NCI-H146 treated with DMSO at 0.1 percent for 48 hours (cell line): ENCODE measurements at regions not wholly inside any gene's neighbourhood (a gene's known extent, or its start where the extent isn't known, plus 50 kb on each side); places are given as distances from the start of the nearest gene placed in this dataset.
"Not testable (repeated sequence)": the region's sequence is repeated elsewhere in the genome, so short reads cannot be mapped to it uniquely, and the experiment has no call there.

Experiments
- DNase-seq: peaks from one replicate; lab custom pipeline; 2025; ENCODE audit not compliant: unreplicated experiment; lab: John Stamatoyannopoulos, UW

DNA sequence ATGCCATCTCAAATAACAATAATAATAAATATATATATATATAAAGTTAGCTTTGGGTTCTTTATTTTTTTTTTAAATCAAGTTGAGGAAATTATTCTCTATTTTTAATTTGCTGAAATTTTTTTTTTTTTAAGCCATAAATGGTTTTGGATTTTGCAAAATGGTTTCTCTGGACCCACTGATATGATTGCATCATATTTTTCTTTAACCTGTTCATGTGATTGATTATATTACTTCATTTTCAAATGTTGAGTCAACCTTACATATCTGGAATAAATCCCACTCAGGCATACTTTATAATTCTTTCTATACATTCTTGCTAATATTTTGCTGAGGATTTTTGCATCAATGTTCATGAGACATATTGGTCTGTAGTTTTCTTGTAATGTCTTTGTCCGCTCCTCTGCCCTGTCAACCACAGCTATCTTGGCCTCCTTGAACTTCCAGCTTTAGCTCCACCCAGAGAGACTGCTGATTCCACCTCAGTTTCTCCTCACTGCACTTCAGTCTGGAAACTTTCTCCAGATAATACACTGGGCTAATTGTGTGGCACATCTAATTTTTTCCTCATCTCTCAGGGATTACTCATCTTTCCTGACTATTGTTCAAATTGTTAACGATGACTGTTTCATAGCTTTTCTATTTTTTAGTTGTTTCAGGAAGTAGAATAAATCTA lies 160.9 kb upstream of the GIMD1 start:
- no peak for DNase-seq

- DNase-seq = no peak
These were observed 158.7 kb upstream of the GIMD1 start for GRCh38 chr4:106527316-106527715.

DNA sequence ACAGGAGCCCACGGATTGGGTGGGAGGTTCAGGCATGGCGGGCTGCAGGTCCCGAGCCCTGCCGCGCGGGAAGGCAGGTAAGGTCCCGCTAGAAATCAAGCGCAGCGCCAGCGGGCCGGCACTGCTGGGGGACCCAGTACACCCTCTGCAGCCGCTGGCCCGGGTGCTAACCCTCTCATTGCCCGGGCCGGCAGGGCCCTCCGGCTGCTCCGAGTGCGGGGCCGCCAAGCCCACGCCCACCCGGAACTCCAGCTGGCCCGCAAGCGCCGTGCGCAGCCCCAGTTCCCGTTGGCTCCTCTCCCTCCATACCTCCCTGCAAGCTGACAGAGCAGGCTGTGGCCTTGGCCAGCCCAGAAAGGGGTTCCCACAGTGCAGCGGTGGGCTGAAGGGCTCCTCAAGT lies 156.8 kb upstream of the GIMD1 start:
- not testable (repeated sequence) for DNase-seq

DNA sequence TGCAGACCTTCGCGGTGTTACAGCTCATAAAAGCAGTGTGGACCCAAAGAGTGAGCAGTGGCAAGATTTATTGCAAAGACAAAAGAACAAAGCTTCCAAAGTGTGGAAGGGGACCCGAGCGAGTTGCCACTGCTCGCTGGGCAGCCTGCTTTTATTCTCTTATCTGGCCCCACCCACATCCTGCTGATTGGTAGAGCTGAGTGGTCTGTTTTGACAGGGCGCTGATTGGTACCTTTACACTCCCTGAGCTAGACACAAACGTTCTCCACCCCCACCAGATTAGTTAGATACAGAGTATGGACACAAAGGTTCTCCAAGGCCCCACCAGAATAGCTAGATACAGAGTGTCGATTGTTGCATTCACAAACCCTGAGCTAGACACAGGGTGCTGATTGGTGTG lies 156.2 kb upstream of the GIMD1 start:
- not testable (repeated sequence) for DNase-seq

- no peak for DNase-seq
These were observed 154.3 kb upstream of the GIMD1 start for GRCh38 chr4:106522839-106523238.

DNA sequence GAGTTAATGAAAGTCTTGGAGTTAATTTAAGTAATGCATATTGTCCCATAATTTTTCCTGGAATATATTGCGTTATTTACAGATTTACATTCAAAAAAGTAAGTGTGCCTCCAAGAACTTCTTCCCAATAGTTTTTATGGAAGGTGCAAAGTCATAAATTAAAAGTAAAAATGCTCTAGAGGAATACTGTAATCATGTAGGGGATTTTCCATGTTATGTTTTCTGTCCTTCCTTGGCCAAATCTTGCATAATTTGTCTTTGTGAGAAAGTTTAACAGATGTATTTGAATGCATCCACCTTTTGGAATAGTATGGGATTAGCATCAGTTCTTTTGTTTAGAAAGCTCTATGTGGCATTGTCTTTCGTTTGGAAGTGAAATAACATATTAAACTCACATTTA lies 144.1 kb upstream of the GIMD1 start:
- DNase-seq = no peak

DNA sequence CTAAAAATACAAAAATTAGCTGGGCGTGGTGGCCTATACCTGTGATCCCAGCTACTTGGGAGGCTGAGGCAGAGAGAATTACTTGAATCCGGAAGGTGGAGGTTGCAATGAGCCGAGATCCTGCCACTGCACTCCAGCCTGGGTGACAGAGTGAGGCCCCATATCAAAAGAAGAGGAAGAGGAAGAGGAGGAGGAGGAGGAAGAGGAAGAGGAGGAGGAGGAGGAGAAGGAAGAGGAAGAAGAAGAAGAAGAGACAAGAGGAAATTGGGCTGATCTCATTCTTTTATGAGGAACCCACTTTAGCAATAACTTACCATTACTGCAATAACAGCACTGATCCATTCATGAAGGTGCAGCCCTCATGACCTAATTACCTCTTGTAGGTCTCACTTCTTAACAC lies 138.9 kb upstream of the GIMD1 start:
- DNase-seq = no peak

DNA sequence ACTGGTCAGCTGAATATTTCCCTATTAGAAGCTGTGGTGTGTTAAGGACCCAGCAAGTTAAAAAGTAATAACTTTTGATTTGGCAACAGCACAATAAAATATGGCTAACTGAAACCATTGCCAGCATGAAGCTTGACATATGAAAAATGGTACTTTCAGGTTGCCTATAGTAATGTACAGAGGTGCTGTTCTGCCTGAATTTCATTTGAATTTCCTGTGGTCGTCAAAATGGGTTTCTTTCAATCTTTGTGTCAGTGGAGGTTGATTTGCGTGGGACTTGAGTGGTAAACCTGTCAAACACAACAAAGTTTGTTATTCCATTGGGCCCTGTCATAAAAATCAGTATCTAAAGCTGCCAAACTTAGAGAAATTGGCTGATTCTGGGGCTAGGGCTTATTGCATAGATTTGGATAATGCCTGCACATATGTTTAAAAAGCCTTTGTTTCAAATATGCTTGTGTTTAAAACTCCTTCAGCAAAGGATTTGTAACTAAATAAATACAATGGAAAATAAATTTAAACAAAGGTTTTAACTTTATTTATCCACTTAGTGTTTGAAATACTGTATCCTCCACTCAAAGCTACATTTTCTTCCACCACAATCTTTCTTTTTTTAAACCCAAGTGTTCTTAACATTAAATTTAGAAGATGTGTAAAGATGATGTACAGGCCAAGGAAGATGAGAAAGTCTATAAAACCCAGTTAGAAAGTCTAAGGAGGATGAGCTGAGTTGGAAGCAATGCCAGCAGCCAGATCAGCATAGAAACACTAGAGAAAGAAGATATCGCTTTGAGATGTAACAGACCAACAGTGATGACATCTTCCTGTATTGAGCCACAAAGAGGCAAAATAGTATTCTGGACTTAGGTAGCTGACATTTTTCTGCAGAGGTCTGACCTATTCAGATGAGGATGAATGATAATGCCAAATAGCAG lies 134.8 kb upstream of the GIMD1 start:
- no peak for DNase-seq

GRCh38 chr4:106502106-106502699 lies 133.6 kb upstream of the GIMD1 start:
- no peak for DNase-seq

DNA sequence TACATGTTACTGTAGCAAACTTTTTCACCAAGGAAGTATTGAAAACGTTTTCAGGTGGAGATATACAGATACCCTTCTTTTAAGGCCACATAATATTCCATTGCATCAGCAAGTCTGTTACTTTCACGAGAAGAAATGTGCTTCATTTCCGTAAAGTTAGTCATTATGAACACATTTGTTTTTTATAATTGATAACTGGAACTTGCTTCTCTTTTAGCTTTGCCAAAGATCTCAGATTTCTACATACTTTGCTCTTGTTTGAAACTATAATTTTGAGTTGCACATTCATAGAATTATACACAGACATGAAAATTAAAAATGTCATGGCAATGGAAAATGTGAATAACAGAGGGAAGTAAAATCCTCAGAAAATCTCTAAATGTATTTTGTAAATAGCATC lies 128.7 kb upstream of the GIMD1 start:
- no peak for DNase-seq

DNA sequence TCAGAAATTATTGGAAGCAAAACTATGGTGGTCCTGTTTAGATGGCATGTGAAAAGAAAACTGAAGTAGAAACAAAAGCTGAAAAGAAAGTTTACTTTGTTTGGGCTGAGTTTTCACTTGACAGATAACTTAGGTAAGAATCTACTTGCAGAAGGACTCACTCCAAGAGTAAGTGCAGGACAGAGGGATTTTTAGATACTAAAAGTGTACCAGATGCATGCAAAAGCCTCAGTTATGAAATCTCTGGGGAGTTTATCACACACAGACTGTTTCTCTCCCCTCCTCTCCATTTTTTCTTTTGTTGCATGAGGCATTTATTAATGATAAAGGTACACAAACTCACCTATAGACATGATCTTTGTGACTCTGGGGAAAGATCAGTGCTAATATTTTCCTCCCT lies 127.5 kb upstream of the GIMD1 start:
- DNase-seq = no peak

GRCh38 chr4:106495476-106495875 lies 126.9 kb upstream of the GIMD1 start:
- no peak for DNase-seq

- no peak for DNase-seq
These were observed 125.5 kb upstream of the GIMD1 start for GRCh38 chr4:106494066-106494465.

GRCh38 chr4:106493086-106493485 lies 124.5 kb upstream of the GIMD1 start:
- DNase-seq = no peak

DNA sequence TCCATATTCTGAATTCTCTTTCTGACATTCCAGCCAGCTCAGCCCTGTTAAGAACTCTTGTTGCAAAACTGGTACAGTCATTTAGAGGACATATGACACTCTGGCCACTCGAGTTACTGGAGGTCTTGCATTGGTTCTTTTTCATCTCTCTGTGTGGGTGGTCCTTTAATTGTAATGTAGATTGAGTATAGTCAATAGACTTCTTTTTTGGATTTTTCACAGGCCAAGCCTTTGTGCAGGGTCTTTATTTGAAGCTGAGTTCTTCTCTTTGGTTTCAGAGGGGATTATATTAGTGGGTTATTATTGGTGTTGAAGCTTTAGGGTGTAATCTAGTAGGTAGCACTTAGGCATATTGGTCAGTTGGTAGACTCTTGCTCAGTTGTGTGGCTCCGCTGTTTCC lies 118.0 kb upstream of the GIMD1 start:
- no peak for DNase-seq

GRCh38 chr4:106481801-106482200 lies 113.2 kb upstream of the GIMD1 start:
- DNase-seq = no peak

- peak; percentile 9 for DNase-seq
These were observed 109.6 kb upstream of the GIMD1 start for GRCh38 chr4:106478152-106478551.

DNA sequence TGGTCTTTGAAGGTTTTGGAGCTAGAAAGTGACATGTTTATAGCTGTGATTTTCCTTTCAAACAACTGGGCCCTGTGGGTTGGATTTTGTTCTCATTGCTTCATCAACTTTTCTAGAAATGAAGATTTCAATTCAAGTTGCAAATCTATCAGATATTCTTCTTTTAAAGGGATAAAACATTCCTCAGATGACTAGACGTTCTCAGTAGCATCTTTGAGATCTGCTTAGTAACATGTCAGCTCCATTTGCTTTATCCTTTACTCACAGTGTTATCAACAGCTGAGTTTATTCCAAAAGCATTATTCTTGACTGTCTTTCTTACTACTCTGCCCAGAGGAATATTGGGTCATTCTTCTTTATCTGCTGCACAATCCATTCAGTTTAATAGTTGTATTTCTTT lies 108.2 kb upstream of the GIMD1 start:
- DNase-seq = no peak

DNA sequence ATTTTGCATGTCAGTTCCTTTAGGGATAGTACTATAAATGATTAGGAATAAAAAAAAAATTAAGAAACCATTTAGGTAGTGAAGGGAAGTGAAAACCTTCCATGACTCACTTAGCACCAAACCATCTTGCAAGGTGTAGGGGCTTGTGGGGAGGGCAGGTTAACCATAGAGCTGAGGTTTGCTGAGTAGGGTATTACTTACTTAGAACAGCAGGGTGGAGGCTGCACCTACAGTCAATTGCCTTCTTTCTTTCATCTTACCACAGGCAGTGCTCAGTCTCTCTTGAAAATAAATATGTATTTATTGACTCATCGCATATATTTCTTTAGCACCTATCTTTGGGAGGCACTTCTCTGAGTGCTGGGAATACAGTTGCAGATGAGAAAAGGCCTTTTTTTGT lies 104.9 kb upstream of the GIMD1 start:
- DNase-seq = no peak

- DNase-seq = no peak
These were observed 102.6 kb upstream of the GIMD1 start for GRCh38 chr4:106471151-106471550.

DNA sequence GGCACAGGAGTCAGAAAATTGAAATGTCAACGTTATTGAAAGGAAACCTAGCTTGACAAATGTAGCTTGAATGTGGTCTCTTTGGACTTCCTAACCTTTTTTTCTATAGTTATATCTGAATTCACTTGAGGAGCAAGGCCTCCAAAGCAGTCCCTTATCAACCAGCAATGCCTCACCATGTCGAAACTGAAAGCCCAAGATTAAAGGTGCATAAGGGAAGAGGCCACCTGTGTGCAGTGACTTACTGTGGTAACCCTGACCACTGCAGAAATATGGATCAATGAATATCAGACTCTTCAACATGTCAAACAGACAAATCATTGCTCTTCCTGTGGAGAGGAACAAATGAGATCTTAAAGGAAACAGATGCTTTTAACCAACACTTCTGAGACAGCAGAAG lies 95.0 kb upstream of the GIMD1 start:
- no peak for DNase-seq

GRCh38 chr4:106454581-106454980 lies 86.0 kb upstream of the GIMD1 start:
- DNase-seq = no peak
